Left ventricle myocardium inferior (tissue), 1 donor: ENCODE measurements at regions not wholly inside any gene's neighbourhood (a gene's known extent, or its start where the extent isn't known, plus 50 kb on each side); places are given as distances from the start of the nearest gene placed in this dataset.

Source experiments
- DNase-seq: peaks from one replicate; pipeline ENCODE4 v3.0.0-alpha.2; 2020
- H3K27ac ChIP-seq: fragments of 200-600 bp; replicated peaks from 2 replicates; pipeline ENCODE4 v1.8.0; 2021
- H3K27me3 ChIP-seq: fragments of 200-600 bp; 2 replicates; pipeline ENCODE4 v1.8.0; 2021; ENCODE audit warnings: low read depth
- H3K36me3 ChIP-seq: fragments of 200-600 bp; 2 replicates; pipeline ENCODE4 v1.8.0; 2021
- H3K4me1 ChIP-seq: fragments of 200-600 bp; 2 replicates; pipeline ENCODE4 v1.8.0; 2021
- H3K4me3 ChIP-seq: fragments of 200-600 bp; 2 replicates; pipeline ENCODE4 v1.8.0; 2021; ENCODE audit warnings: mild to moderate bottlenecking, moderate library complexity
- H3K9me3 ChIP-seq: fragments of 200-600 bp; replicated peaks from 2 replicates; pipeline ENCODE4 v1.8.0; 2021
- CTCF ChIP-seq: fragments of 200-600 bp; IDR thresholded peaks from 2 replicates; pipeline ENCODE4 v1.8.0; 2021; ENCODE audit warnings: antibody characterized with exemption, mild to moderate bottlenecking, borderline replicate concordance
- intact Hi-C: fragments of 100-400 bp; cut with micrococcal nuclease; formaldehyde crosslinking; loops from one replicate; pipeline ENCODE4 v1.11.0; 2022
- donor health status: DM: no; HTN: yes; CAD: no; lungs with severe emphysema.

GRCh38 chr12:115075552-115076170 is 391.7 kb upstream of the TBX3 start:
- Histone ChIP-seq H3K27ac (no peak overlapping the region), H3K36me3 (no peaks in the 10 kb centered on the region), H3K27me3 (peaks cover 44% of the 10 kb centered on the region), H3K9me3 (peaks cover 8% of the 10 kb centered on the region), H3K4me1 (no peaks in the 10 kb centered on the region), H3K4me3 (no peak overlapping the region)
- DNase-seq: no peak
- no peak for TF ChIP-seq CTCF
- intact Hi-C loops: no loop called here

GRCh38 chr12:115074617-115075016 is 390.6 kb upstream of the TBX3 start:
- no peak for TF ChIP-seq CTCF
- peaks cover 8% of the 10 kb centered on the region for H3K9me3 ChIP-seq
- H3K27me3 ChIP-seq: peaks cover 46% of the 10 kb centered on the region
- H3K27ac ChIP-seq: no peak overlapping the region
- no peak overlapping the region for H3K4me3 ChIP-seq
- no peaks in the 10 kb centered on the region for H3K4me1 ChIP-seq
- no peak for DNase-seq
- no peaks in the 10 kb centered on the region for H3K36me3 ChIP-seq
- intact Hi-C loops: no loop called here

GRCh38 chr12:115072712-115073111 is 388.7 kb upstream of the TBX3 start:
- intact Hi-C loops: no loop called here
- TF ChIP-seq CTCF: no peak
- Histone ChIP-seq H3K27me3 (peaks cover 46% of the 10 kb centered on the region), H3K9me3 (peaks cover 8% of the 10 kb centered on the region), H3K36me3 (no peaks in the 10 kb centered on the region), H3K4me3 (no peak overlapping the region), H3K4me1 (no peaks in the 10 kb centered on the region), H3K27ac (no peak overlapping the region)
- DNase-seq: no peak

GRCh38 chr12:115070313-115070712 is 386.3 kb upstream of the TBX3 start:
- Histone ChIP-seq H3K27ac (no peak overlapping the region), H3K27me3 (peaks cover 55% of the 10 kb centered on the region), H3K4me3 (no peak overlapping the region), H3K4me1 (no peaks in the 10 kb centered on the region), H3K9me3 (no peaks in the 10 kb centered on the region), H3K36me3 (no peaks in the 10 kb centered on the region)
- DNase-seq: no peak
- TF ChIP-seq CTCF: no peak
- intact Hi-C loops: no loop called here

- no peak for TF ChIP-seq CTCF
- intact Hi-C loops: no loop called here
- no peak overlapping the region for H3K27ac ChIP-seq
Measured at GRCh38 chr12:115064296-115064695, 380.3 kb upstream of the TBX3 start.

GRCh38 chr12:115062741-115063140 is 378.8 kb upstream of the TBX3 start:
- no peak for DNase-seq
- Histone ChIP-seq H3K4me3 (no peak overlapping the region), H3K27ac (no peak overlapping the region), H3K4me1 (no peaks in the 10 kb centered on the region), H3K27me3 (peaks cover 13% of the 10 kb centered on the region), H3K9me3 (no peaks in the 10 kb centered on the region), H3K36me3 (no peaks in the 10 kb centered on the region)
- intact Hi-C loops: no loop called here
- no peak for TF ChIP-seq CTCF

More at GRCh38 chr12:115064296-115064695, 380.3 kb upstream of the TBX3 start:
- H3K9me3 ChIP-seq: no peaks in the 10 kb centered on the region
- no peaks in the 10 kb centered on the region for H3K36me3 ChIP-seq
- no peak for DNase-seq
- H3K4me1 ChIP-seq: no peaks in the 10 kb centered on the region
- peaks cover 13% of the 10 kb centered on the region for H3K27me3 ChIP-seq
- H3K4me3 ChIP-seq: no peak overlapping the region
